GM19463 (cell line): ENCODE measurements at regions not wholly inside any gene's neighbourhood (a gene's known extent, or its start where the extent isn't known, plus 50 kb on each side); places are given as distances from the start of the nearest gene placed in this dataset.
A peak's percentile ranks its signal among the peaks of the same experiment; 100 is the strongest.
"Not testable (repeated sequence)": the region's sequence is repeated elsewhere in the genome, so short reads cannot be mapped to it uniquely, and the experiment has no call there.

ENCODE experiments used
- ATAC-seq: cut with Tn5 transposase; IDR thresholded peaks from one replicate; pipeline ENCODE4 v1.9.1; 2021; ENCODE audit warnings: mild to moderate bottlenecking, moderate library complexity; ENCODE audit not compliant: unreplicated experiment

GRCh38 chr9:6160579-6160978, 55.0 kb upstream of the IL33 start:
- no peak for ATAC-seq

- no peak for ATAC-seq
Measured at GRCh38 chr9:6153425-6153824, 62.2 kb upstream of the IL33 start.

GRCh38 chr9:6152788-6153187, 62.8 kb upstream of the IL33 start:
- ATAC-seq: no peak

- no peak for ATAC-seq
Measured at GRCh38 chr9:6150483-6150882, 65.1 kb upstream of the IL33 start.

- no peak for ATAC-seq
Measured at GRCh38 chr9:6149315-6149714, 66.3 kb upstream of the IL33 start.

GRCh38 chr9:6147846-6148245, 67.8 kb upstream of the IL33 start:
- ATAC-seq: no peak

- no peak for ATAC-seq
Measured at GRCh38 chr9:6144947-6145346, 70.7 kb upstream of the IL33 start.

GRCh38 chr9:6142799-6143454, 72.7 kb upstream of the IL33 start:
- ATAC-seq: no peak

- ATAC-seq: not testable (repeated sequence)
Measured at GRCh38 chr9:6135780-6136179, 79.8 kb upstream of the IL33 start.

- no peak for ATAC-seq
Measured at GRCh38 chr9:6134661-6135180, 80.9 kb upstream of the IL33 start.

- peak; percentile 81 for ATAC-seq
Measured at GRCh38 chr9:6133346-6134063, 82.1 kb upstream of the IL33 start.

GRCh38 chr9:6132650-6133049, 83.0 kb upstream of the IL33 start:
- no peak for ATAC-seq

- ATAC-seq: no peak
Measured at GRCh38 chr9:6128030-6128429, 87.6 kb upstream of the IL33 start.

- ATAC-seq: no peak
Measured at GRCh38 chr9:6126377-6126776, 89.2 kb upstream of the IL33 start.

GRCh38 chr9:6123416-6123815, 92.2 kb upstream of the IL33 start:
- ATAC-seq: no peak

GRCh38 chr9:6121707-6122106, 93.9 kb upstream of the IL33 start:
- no peak for ATAC-seq

GRCh38 chr9:6114424-6114823, 99.0 kb upstream of the RANBP6 start:
- ATAC-seq: no peak

GRCh38 chr9:6113819-6114218, 98.4 kb upstream of the RANBP6 start:
- ATAC-seq: no peak

- no peak for ATAC-seq
Measured at GRCh38 chr9:6113312-6113711, 97.9 kb upstream of the RANBP6 start.

GRCh38 chr9:6109986-6110385, 94.6 kb upstream of the RANBP6 start:
- ATAC-seq: no peak

GRCh38 chr9:6109571-6109970, 94.1 kb upstream of the RANBP6 start:
- no peak for ATAC-seq

- ATAC-seq: peak; percentile 83
Measured at GRCh38 chr9:6106711-6107339, 91.4 kb upstream of the RANBP6 start.
